Osteoblast (primary cell): ENCODE measurements at regions not wholly inside any gene's neighbourhood (a gene's known extent, or its start where the extent isn't known, plus 50 kb on each side); places are given as distances from the start of the nearest gene placed in this dataset.
A peak's percentile ranks its signal among the peaks of the same experiment; 100 is the strongest.

Source experiments
- DNase-seq: peaks from one replicate; pipeline ENCODE4 v3.0.0; 2011; ENCODE audit warnings: low spot score, mixed read lengths; ENCODE audit not compliant: insufficient read length; ENCODE audit errors: missing footprints
- H2AFZ ChIP-seq: 2 replicates; pipeline ENCODE4 v1.6.0; 2011; ENCODE audit warnings: mild to moderate bottlenecking, low read length
- H3K27ac ChIP-seq: 2 replicates; pipeline ENCODE4 v1.5.1; 2011; ENCODE audit warnings: mild to moderate bottlenecking, low read depth, low read length, moderate library complexity
- H3K27me3 ChIP-seq: 2 replicates; pipeline ENCODE4 v1.6.0; 2012; ENCODE audit warnings: mild to moderate bottlenecking, control low read depth, inconsistent platforms, low read length, moderate library complexity; ENCODE audit not compliant: insufficient read depth
- H3K36me3 ChIP-seq: 2 replicates; pipeline ENCODE4 v1.5.1; 2011; ENCODE audit warnings: mild to moderate bottlenecking, low read length, control low read depth, moderate library complexity; ENCODE audit not compliant: insufficient read depth
- H3K4me1 ChIP-seq: 2 replicates; pipeline ENCODE4 v1.5.1; 2011; ENCODE audit warnings: mild to moderate bottlenecking, low read length, control low read depth, moderate library complexity; ENCODE audit not compliant: insufficient read depth
- H3K4me2 ChIP-seq: 2 replicates; pipeline ENCODE4 v1.6.0; 2011; ENCODE audit warnings: mild to moderate bottlenecking, low read length; ENCODE audit not compliant: insufficient read depth
- H3K4me3 ChIP-seq: fragments of 200-600 bp; sonication (generic); 3 replicates; pipeline ENCODE4 v1.5.1; 2012; ENCODE audit warnings: mild to moderate bottlenecking, low read length, inconsistent platforms; ENCODE audit not compliant: insufficient read depth
- H3K79me2 ChIP-seq: 2 replicates; pipeline ENCODE4 v1.6.0; 2012; ENCODE audit warnings: mild to moderate bottlenecking, low read length, control low read depth, inconsistent platforms; ENCODE audit not compliant: insufficient read depth
- H3K9me3 ChIP-seq: 2 replicates; pipeline ENCODE4 v1.5.1; 2011; ENCODE audit warnings: low read depth, low read length, control low read depth
- H4K20me1 ChIP-seq: 2 replicates; pipeline ENCODE4 v1.6.0; 2012; ENCODE audit warnings: mild to moderate bottlenecking, low read length, control low read depth; ENCODE audit not compliant: insufficient read depth
- TF ChIP-seq, protein P1 (sequence below): IDR thresholded peaks from 2 replicates; pipeline ENCODE4 v1.5.1; 2011; ENCODE audit warnings: mild to moderate bottlenecking, low read depth, low read length, moderate library complexity; ENCODE audit errors: extremely low read depth

DNA sequence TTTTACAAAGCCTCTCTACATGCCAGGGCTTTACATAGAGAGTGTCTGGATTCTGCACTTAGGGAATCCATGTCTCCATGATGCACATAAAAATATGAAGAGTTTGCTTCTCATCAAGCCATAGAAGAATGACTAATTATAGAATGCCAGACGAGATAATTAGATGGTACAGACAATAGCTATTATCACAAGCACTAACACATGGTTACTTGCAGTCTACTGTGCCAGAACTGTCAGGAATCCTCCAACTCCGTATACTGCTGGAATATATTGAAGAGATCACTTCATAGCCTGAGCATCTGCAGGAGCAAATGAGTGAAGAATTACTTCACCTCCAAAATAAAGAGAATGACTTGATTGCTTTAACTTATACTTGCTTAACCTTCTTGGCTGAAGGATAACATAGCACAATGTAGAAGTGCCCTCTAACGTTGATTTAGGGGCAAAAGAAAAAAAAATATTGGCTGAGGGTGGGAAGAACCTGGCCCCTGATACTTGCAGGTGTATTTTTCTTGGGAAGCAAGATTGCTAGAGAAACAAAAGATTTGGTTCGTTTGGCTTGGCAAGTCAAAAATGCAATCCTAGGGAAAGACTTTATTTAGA is 272.8 kb upstream of the FAR2 start:
- no peaks in the 10 kb centered on the region for H4K20me1 ChIP-seq
- no peak for DNase-seq
- no peak overlapping the region for H3K27ac ChIP-seq
- no peaks in the 10 kb centered on the region for H3K79me2 ChIP-seq
- TF ChIP-seq, protein P1, sequence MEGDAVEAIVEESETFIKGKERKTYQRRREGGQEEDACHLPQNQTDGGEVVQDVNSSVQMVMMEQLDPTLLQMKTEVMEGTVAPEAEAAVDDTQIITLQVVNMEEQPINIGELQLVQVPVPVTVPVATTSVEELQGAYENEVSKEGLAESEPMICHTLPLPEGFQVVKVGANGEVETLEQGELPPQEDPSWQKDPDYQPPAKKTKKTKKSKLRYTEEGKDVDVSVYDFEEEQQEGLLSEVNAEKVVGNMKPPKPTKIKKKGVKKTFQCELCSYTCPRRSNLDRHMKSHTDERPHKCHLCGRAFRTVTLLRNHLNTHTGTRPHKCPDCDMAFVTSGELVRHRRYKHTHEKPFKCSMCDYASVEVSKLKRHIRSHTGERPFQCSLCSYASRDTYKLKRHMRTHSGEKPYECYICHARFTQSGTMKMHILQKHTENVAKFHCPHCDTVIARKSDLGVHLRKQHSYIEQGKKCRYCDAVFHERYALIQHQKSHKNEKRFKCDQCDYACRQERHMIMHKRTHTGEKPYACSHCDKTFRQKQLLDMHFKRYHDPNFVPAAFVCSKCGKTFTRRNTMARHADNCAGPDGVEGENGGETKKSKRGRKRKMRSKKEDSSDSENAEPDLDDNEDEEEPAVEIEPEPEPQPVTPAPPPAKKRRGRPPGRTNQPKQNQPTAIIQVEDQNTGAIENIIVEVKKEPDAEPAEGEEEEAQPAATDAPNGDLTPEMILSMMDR, result no peak
- H3K27me3 ChIP-seq, result no peaks in the 10 kb centered on the region
- H2AFZ ChIP-seq, result no peak overlapping the region
- H3K36me3 ChIP-seq, result no peaks in the 10 kb centered on the region
- no peak overlapping the region for H3K4me2 ChIP-seq
- H3K4me1 ChIP-seq, result no peaks in the 10 kb centered on the region
- H3K4me3 ChIP-seq, result no peak overlapping the region
- H3K9me3 ChIP-seq, result no peaks in the 10 kb centered on the region

DNA sequence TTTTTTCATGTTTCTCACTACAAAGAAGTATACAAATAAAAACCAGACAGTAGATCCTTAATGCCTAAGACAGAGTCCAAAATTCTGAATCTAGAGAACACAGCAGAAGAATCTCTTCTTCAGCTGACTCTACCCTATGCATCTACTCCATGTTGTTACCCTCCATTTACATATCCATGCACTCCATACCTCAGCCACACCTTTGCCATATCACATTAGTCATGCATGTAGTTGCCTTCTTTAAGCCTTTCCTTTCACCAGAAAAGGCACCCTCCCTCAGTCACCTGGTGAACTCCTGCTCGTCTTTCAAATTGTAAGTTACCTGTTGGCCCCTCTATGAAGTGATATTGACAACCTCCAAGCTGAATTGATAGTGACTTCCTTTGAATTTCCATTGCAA is 271.2 kb upstream of the FAR2 start:
- Histone ChIP-seq H3K9me3 (no peaks in the 10 kb centered on the region), H3K4me1 (no peaks in the 10 kb centered on the region), H3K4me3 (no peak overlapping the region), H3K79me2 (no peaks in the 10 kb centered on the region), H3K27me3 (no peaks in the 10 kb centered on the region), H4K20me1 (no peaks in the 10 kb centered on the region), H2AFZ (no peak overlapping the region), H3K36me3 (no peaks in the 10 kb centered on the region), H3K4me2 (no peak overlapping the region), H3K27ac (no peak overlapping the region)
- DNase-seq, result no peak
- TF ChIP-seq, protein P1, result no peak

DNA sequence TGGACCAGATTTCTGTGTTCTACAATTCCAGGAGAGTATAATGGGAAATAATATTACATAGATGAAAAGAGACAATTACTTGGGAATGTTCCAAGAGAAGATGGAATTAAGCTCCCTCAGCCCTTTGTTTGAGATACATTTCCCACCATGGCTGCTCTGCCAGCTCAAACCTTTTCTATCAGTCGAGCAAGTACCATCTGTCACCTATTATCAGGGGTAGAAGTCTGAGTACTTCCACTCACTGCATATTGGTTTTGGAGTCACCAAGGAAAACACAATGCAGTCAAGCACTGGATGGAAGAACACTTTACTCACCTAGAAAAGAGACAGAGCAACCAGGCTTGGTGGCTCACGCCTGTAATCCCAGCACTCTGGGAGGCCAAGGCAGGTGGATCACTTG is 270.4 kb upstream of the FAR2 start:
- Histone ChIP-seq H3K4me3 (no peak overlapping the region), H4K20me1 (no peaks in the 10 kb centered on the region), H3K36me3 (no peaks in the 10 kb centered on the region), H3K4me2 (no peak overlapping the region), H3K79me2 (no peaks in the 10 kb centered on the region), H3K4me1 (no peaks in the 10 kb centered on the region), H3K9me3 (no peaks in the 10 kb centered on the region), H2AFZ (no peak overlapping the region), H3K27ac (no peak overlapping the region), H3K27me3 (no peaks in the 10 kb centered on the region)
- peak; percentile 26 for DNase-seq
- TF ChIP-seq, protein P1, result no peak

DNA sequence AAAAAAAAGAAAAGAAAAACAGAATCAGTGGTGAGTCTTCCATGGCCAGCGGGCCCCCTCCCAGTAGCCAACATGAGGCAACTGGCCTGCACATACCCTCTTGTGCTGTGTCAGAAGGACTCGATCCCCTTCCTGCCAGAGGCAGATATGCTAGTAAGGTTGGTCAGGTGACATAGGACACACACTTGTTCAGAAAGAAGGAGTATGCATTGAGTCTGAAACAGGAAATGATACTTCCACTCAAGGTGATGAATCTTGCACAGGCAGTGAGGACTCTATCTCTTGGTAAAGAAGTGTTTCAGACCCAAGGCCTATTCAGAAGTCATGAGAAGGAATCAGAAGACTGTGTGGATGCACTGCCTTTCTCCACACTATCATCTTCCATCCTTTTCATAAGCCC is 269.7 kb upstream of the FAR2 start:
- Histone ChIP-seq H3K9me3 (no peaks in the 10 kb centered on the region), H3K4me2 (no peak overlapping the region), H3K4me3 (no peak overlapping the region), H4K20me1 (no peaks in the 10 kb centered on the region), H3K79me2 (no peaks in the 10 kb centered on the region), H2AFZ (no peak overlapping the region), H3K36me3 (no peaks in the 10 kb centered on the region), H3K27ac (no peak overlapping the region), H3K27me3 (no peaks in the 10 kb centered on the region), H3K4me1 (no peaks in the 10 kb centered on the region)
- DNase-seq, result no peak
- TF ChIP-seq, protein P1, result no peak
